Choroid plexus epithelial cell (primary cell): ENCODE measurements at regions not wholly inside any gene's neighbourhood (a gene's known extent, or its start where the extent isn't known, plus 50 kb on each side); places are given as distances from the start of the nearest gene placed in this dataset.

Experiments
- DNase-seq: peaks from one replicate; pipeline ENCODE4 v3.0.0-alpha.2; 2010; ENCODE audit warnings: low read depth
- H3K4me3 ChIP-seq: 2 replicates; pipeline ENCODE4 v1.5.1; 2011; ENCODE audit warnings: low read depth, mild to moderate bottlenecking, control low read depth, low read length, moderate library complexity
- TF ChIP-seq, protein P1 (sequence below): conservative IDR thresholded peaks from 2 replicates; pipeline ENCODE4 v1.5.1; 2011; ENCODE audit warnings: low read depth, mild to moderate bottlenecking, control low read depth, inconsistent platforms, low read length, moderate library complexity

DNA sequence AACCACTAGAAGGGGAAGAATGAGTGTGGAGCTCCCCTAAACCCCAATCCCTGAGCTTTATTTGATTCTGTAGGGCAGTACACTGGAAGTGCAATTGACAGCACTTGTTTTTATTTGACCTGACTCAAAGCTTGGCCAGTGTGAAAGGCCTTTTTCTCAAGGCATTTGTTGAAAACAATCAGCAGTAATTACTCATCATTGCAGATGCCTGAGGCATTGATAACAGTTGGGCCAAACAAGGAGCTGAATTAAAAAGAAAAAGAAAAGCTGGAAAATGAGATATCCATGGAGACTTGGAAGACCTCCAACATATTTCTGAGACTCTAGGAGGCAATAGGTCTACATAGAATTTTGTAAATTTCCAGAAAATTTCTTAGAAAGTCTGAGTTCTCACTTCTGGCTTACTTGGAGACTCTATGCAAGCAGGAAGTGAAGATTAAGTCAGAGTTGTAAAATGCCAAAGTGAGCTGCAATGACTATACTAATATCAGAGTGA lies 200.8 kb upstream of the KCNJ16 start:
- TF ChIP-seq, protein P1, sequence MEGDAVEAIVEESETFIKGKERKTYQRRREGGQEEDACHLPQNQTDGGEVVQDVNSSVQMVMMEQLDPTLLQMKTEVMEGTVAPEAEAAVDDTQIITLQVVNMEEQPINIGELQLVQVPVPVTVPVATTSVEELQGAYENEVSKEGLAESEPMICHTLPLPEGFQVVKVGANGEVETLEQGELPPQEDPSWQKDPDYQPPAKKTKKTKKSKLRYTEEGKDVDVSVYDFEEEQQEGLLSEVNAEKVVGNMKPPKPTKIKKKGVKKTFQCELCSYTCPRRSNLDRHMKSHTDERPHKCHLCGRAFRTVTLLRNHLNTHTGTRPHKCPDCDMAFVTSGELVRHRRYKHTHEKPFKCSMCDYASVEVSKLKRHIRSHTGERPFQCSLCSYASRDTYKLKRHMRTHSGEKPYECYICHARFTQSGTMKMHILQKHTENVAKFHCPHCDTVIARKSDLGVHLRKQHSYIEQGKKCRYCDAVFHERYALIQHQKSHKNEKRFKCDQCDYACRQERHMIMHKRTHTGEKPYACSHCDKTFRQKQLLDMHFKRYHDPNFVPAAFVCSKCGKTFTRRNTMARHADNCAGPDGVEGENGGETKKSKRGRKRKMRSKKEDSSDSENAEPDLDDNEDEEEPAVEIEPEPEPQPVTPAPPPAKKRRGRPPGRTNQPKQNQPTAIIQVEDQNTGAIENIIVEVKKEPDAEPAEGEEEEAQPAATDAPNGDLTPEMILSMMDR, result no peak
- H3K4me3 ChIP-seq, result no peak overlapping the region
- DNase-seq, result peak; percentile 88

DNA sequence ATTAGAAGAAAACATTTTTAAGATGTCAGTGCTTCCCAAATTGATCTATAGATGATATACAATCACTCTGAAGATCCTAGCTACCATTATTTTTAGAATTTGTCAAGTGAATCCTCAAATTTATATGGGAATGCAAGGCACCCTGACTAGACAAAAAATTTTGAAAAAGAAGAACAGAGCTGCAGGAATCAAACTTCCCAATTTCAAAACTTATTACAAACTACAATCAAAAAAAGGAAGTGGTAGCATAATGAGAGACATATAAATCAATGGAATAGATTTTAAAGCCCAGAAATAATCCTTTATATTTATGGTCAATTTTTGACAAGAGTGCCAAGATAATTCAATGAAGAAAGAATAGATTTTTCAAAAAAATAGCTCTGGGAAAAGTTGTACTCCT lies 198.3 kb upstream of the KCNJ16 start:
- TF ChIP-seq, protein P1, result no peak
- H3K4me3 ChIP-seq, result no peak overlapping the region
- DNase-seq, result no peak

- H3K4me3 ChIP-seq, result no peak overlapping the region
Observed at GRCh38 chr17:69878661-69879060, 196.4 kb upstream of the KCNJ16 start.

DNA sequence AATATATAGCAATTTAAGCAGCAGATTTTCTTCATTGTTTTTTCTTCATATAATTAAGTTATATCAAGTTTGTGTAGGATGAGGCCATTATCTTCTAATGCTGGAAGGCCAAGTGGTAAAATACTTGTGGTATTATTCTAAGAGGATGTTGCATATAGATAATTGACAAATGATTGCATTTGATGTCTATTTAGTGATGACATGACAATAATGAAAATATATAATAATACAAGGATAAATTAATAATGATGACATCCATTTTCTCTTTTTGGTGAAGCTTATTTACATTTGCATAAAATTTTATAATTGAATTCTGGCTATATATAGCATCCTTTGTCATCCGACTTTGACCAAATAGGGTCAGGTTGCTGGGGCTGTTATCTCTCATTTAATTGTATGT lies 195.4 kb upstream of the KCNJ16 start:
- TF ChIP-seq, protein P1, result no peak
- no peak overlapping the region for H3K4me3 ChIP-seq
- no peak for DNase-seq

More at GRCh38 chr17:69878661-69879060, 196.4 kb upstream of the KCNJ16 start:
- no peak for DNase-seq
- TF ChIP-seq, protein P1, result no peak

- no peak for DNase-seq
- H3K4me3 ChIP-seq, result no peak overlapping the region
- TF ChIP-seq, protein P1, result no peak
Observed at GRCh38 chr17:69880591-69881112, 194.4 kb upstream of the KCNJ16 start.

DNA sequence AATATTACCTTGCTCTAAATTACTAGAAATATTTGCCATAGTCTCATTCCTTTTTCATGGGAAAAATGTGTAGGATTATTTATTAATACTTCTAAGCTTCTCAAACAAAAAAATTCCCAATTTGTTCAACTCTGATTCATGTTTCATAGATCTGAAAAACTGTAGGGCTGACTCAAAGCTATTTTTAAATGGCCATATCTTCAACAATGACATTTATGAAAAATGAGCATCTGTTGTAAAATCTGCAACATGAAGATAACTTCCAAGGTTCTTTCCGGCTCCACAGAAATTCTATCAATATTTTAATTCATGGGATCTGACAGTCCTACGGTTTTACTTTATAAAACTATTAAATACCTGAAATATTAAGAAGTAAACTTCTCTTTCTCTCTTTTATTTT lies 192.7 kb upstream of the KCNJ16 start:
- TF ChIP-seq, protein P1, result no peak
- no peak for DNase-seq

DNA sequence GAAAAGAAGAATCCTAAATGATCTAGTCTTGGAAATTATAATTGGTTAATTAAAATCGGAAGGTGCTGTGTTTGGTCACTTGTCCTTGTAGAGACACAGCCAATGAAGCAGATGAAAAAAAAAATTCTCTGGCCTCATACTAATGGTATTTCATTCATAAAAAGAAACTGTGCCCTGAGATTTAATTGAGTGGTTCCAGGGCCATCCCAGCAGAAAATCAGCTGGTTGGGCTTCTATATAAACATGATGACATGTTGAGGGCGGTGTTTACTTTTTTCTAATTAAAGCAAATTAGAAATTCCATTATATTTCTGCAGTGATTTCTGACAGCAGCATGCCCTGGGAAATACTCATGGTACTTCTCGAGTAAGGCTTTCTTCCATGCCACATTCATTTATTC lies 191.9 kb upstream of the KCNJ16 start:
- DNase-seq, result no peak
- TF ChIP-seq, protein P1, result no peak
- no peak overlapping the region for H3K4me3 ChIP-seq

More for the DNA sequence above, 192.7 kb upstream of the KCNJ16 start:
- no peak overlapping the region for H3K4me3 ChIP-seq
